Endothelial cell (in vitro differentiated cells): ENCODE measurements at regions not wholly inside any gene's neighbourhood (a gene's known extent, or its start where the extent isn't known, plus 50 kb on each side); places are given as distances from the start of the nearest gene placed in this dataset.

Experiments used
- DNase-seq: peaks from one replicate; pipeline ENCODE4 v3.0.0; 2021; ENCODE audit warnings: low spot score
- H3K27ac Mint-ChIP-seq: one replicate; pipeline ENCODE4 v1.8.0; 2021; ENCODE audit warnings: mixed read lengths, inconsistent platforms; ENCODE audit not compliant: unreplicated experiment
- H3K27me3 Mint-ChIP-seq: one replicate; pipeline ENCODE4 v1.8.0; 2021; ENCODE audit warnings: mild to moderate bottlenecking, moderate library complexity, mixed read lengths, inconsistent platforms; ENCODE audit not compliant: unreplicated experiment
- H3K36me3 Mint-ChIP-seq: one replicate; pipeline ENCODE4 v1.8.0; 2021; ENCODE audit warnings: mild to moderate bottlenecking, low read depth, mixed read lengths, inconsistent platforms; ENCODE audit not compliant: unreplicated experiment
- H3K4me1 Mint-ChIP-seq: one replicate; pipeline ENCODE4 v1.8.0; 2021; ENCODE audit warnings: mild to moderate bottlenecking, mixed read lengths, inconsistent platforms; ENCODE audit not compliant: unreplicated experiment
- H3K4me3 Mint-ChIP-seq: one replicate; pipeline ENCODE4 v1.8.0; 2021; ENCODE audit warnings: mild to moderate bottlenecking, mixed read lengths, inconsistent platforms; ENCODE audit not compliant: unreplicated experiment
- H3K9me3 Mint-ChIP-seq: one replicate; pipeline ENCODE4 v1.8.0; 2021; ENCODE audit warnings: mixed read lengths, inconsistent platforms; ENCODE audit not compliant: unreplicated experiment
- CTCF ChIP-seq: fragments of 200-600 bp; sonication (generic); IDR thresholded peaks from one replicate; pipeline ENCODE4 v1.5.0; 2021; ENCODE audit warnings: antibody characterized with exemption; ENCODE audit not compliant: unreplicated experiment

- Mint-ChIP-seq H3K36me3 (no peaks in the 10 kb centered on the region), H3K27me3 (no peaks in the 10 kb centered on the region), H3K9me3 (no peaks in the 10 kb centered on the region), H3K27ac (no peak overlapping the region), H3K4me3 (no peak overlapping the region), H3K4me1 (no peaks in the 10 kb centered on the region)
- no peak for DNase-seq
- no peak for TF ChIP-seq CTCF
These were observed 52.0 kb upstream of the DDX18 start for GRCh38 chr2:117762454-117762853.

- no peak for DNase-seq
- Mint-ChIP-seq H3K36me3 (no peaks in the 10 kb centered on the region), H3K4me1 (no peaks in the 10 kb centered on the region), H3K9me3 (no peaks in the 10 kb centered on the region), H3K27ac (no peak overlapping the region), H3K4me3 (no peak overlapping the region), H3K27me3 (no peaks in the 10 kb centered on the region)
- TF ChIP-seq CTCF = no peak
These were observed 50.7 kb upstream of the DDX18 start for GRCh38 chr2:117763804-117764203.
